ENCODE measurements at regions not wholly inside any gene's neighbourhood (a gene's known extent, or its start where the extent isn't known, plus 50 kb on each side); places are given as distances from the start of the nearest gene placed in this dataset.

DNA sequence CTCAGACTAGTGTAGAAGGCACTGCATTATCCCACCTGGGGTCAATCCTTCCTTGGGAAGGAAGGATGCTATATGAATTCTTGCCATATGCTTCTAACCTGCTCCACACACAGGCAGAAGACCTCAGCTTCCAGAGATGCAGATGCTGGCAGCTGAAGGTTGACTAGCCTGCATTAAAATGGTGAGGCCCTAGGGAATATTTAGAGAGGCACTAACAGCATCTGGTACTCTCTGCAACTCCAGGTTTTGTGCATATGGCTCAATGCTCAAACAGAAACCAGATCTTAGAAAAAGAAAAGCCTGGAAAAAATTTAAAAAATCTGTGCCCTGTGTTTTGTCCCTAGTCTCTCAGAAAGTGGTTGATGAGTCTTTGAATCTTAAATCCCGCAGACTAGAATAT lies 56.0 kb upstream of the MYRIP start:
- TF ChIP-seq, protein P1, sequence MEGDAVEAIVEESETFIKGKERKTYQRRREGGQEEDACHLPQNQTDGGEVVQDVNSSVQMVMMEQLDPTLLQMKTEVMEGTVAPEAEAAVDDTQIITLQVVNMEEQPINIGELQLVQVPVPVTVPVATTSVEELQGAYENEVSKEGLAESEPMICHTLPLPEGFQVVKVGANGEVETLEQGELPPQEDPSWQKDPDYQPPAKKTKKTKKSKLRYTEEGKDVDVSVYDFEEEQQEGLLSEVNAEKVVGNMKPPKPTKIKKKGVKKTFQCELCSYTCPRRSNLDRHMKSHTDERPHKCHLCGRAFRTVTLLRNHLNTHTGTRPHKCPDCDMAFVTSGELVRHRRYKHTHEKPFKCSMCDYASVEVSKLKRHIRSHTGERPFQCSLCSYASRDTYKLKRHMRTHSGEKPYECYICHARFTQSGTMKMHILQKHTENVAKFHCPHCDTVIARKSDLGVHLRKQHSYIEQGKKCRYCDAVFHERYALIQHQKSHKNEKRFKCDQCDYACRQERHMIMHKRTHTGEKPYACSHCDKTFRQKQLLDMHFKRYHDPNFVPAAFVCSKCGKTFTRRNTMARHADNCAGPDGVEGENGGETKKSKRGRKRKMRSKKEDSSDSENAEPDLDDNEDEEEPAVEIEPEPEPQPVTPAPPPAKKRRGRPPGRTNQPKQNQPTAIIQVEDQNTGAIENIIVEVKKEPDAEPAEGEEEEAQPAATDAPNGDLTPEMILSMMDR (IDR thresholded peaks at IDR 0.05; ENCODE audit: low read depth, low read length): no peak
- H3K27ac ChIP-seq: no peak overlapping the region
- no peaks in the 10 kb centered on the region for H3K9me3 ChIP-seq (ENCODE audit: severe bottlenecking)
- no peaks in the 10 kb centered on the region for H3K27me3 ChIP-seq (ENCODE audit: insufficient read depth, low read depth, severe bottlenecking)
- H3K36me3 ChIP-seq: no peaks in the 10 kb centered on the region
- no peak for DNase-seq
- no peak overlapping the region for H3K4me3 ChIP-seq (ENCODE audit: low read depth, low read length)

DNA sequence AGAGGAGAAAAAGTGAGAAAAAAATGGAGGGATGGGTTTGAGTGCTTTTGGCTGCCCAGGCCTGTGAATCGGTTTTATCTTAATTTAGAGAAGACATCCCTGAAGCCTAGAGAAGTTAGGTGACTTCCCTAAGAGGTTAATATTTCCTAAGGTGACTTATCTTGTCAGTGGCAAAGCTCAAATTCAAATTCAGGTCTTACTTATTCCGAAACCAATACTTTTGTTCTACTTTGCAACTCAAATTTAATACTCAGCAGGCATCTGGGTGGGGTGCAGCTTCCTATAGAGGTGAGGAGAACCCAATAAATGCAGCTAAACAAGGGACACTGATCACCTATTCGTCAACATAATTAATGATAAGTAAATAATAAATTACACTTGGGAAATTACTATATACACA lies 54.9 kb upstream of the MYRIP start:
- H3K9me3 ChIP-seq (ENCODE audit: severe bottlenecking): no peaks in the 10 kb centered on the region

DNA sequence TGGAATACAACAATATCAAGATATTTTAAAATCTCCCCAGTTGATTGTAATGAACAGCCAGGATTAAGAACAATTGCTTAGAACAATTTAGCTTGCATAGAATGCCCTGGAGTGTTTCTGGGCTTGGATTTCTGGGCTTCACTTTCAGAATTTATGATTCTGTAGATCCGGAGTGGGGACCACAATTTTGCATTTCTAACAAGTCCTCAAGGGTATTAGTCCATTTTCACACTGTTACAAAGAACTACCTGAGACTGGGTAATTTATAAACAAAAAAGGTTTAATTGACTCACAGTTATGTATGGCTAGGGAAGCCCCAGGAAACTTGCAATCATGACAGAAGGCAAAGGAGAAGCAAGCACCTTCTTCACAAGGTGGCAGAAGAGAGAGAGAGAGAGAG lies 54.3 kb upstream of the MYRIP start:
- TF ChIP-seq, protein P1 (IDR thresholded peaks at IDR 0.05; ENCODE audit: low read depth, low read length): no peak
- no peak for DNase-seq
- Histone ChIP-seq H3K9me3 (ENCODE audit: severe bottlenecking) (no peaks in the 10 kb centered on the region), H3K36me3 (no peaks in the 10 kb centered on the region), H3K27ac (no peak overlapping the region), H3K4me3 (ENCODE audit: low read depth, low read length) (no peak overlapping the region), H3K27me3 (ENCODE audit: insufficient read depth, low read depth, severe bottlenecking) (no peaks in the 10 kb centered on the region)

More for the DNA sequence above, 54.9 kb upstream of the MYRIP start:
- Histone ChIP-seq H3K4me3 (ENCODE audit: low read depth, low read length) (no peak overlapping the region), H3K27ac (no peak overlapping the region), H3K36me3 (no peaks in the 10 kb centered on the region), H3K27me3 (ENCODE audit: insufficient read depth, low read depth, severe bottlenecking) (no peaks in the 10 kb centered on the region)
- no peak for DNase-seq
- TF ChIP-seq, protein P1 (IDR thresholded peaks at IDR 0.05; ENCODE audit: low read depth, low read length): no peak

DNA sequence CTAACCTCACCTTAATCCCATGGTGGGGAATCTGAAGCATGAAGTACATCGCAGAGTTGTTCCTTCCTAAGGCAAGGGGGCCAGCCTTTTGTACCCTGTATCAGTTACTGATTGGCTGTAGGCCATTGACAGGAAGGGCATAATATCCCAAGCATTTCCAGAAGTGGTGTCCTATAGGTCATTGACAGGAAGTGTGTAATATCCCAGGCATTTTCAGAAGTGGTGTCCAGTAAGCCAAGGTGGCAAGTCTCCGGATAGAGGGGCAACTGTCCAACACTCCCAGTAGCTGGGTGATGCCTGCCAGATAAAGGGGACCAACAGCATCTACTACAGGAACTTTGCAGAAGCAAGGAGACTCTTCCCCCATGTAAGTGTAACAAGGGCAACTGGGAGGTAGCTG lies 52.1 kb upstream of the MYRIP start:
- TF ChIP-seq, protein P1 (IDR thresholded peaks at IDR 0.05; ENCODE audit: low read depth, low read length): no peak
- no peak for DNase-seq

More for the DNA sequence above, 52.1 kb upstream of the MYRIP start:
- Histone ChIP-seq H3K9me3 (ENCODE audit: severe bottlenecking) (no peaks in the 10 kb centered on the region), H3K27me3 (ENCODE audit: insufficient read depth, low read depth, severe bottlenecking) (no peaks in the 10 kb centered on the region), H3K27ac (no peak overlapping the region), H3K36me3 (no peaks in the 10 kb centered on the region), H3K4me3 (ENCODE audit: low read depth, low read length) (no peak overlapping the region)
